Stimulated activated CD4-positive, alpha-beta T cell treated with anti-CD3 and anti-CD28 coated beads, TNF-alpha, amount 100 ng/mL, for 4 hours (primary cell): ENCODE measurements at regions not wholly inside any gene's neighbourhood (a gene's known extent, or its start where the extent isn't known, plus 50 kb on each side); places are given as distances from the start of the nearest gene placed in this dataset.
"Not testable (repeated sequence)": the region's sequence is repeated elsewhere in the genome, so short reads cannot be mapped to it uniquely, and the experiment has no call there.

Source experiments
- DNase-seq, 3 experiments: peaks; one replicate each; pipeline ENCODE4 v3.0.0-alpha.2; 2020; ENCODE audit warnings: low read depth in 3 of 3

DNA sequence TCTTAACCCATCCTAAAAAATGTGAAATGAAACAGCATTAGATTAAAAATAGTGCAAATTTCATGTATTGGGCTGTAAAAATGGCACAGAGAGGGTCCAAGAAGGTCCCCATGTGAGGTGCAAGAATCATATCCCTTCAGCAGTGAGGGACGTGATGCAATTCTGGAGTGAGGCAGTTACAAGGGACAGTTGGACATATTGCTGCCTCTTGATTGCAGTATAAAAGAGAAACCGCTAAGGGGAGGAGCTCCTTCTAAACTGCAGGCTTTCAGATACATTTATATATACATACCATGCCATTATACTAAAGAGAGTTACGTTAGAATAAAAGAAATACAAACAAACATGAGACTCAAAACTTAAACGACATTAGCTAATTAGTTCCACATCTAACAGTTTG is 304.2 kb upstream of the CTNNB1 start:
- no peak for DNase-seq

DNA sequence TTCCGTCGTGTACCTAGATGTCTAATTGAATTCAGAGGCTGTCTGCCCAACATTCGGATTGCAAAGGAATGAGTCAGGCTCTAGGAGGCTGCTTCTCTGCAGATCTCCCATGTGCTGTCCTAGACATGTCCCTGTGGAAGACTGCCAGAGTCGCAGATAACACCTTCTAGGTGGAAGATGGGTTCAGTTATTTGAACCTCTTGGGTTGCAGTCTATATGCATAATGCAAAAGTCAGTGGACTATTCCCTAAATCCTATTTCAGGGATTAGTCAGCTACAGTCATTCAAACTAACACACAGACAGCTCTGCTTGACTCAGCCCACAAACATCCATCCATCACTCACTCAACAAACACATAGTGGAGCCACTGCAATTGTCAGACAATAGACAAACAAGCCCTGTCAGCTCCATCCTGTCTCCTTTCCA is 300.0 kb upstream of the CTNNB1 start:
- no peak for DNase-seq

DNA sequence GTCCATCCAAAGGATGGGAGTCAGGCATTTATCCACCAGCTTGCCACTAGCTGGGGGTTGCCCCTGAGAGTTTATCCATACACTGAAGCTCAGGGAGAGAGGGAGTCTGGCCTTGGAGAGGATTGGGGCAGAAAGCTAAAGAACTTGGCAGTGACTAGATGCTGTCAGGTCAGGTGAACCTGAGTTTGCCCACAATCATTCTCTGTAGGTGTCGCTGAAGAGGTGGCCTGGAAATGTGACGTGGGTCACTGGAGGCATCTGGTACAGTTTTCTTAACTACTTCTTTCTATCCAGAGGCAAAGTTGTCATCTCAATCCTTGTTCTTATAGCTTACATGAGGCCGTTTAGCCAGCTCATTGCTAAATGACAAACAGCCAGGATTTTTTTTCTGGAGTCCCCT is 298.0 kb upstream of the CTNNB1 start:
- no peak for DNase-seq

DNA sequence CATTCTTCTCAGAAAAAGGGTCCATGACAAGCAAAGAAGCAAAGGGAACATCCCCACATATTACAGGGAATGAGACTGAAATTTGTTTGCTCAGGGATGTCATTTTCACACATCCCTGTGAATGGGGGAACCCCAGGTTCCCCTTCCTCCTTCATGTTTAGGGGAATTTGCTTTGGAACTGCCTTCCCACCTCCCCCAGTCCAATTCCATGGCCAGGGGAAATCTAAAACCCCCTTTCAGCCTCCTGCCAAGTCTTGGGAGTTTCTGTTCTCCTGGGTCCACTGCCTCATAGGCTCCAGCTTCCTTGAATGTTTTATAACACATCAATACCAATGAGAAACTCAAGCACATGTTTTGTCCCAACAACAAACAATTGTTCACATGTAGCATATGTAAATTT is 297.5 kb upstream of the CTNNB1 start:
- no peak for DNase-seq

DNA sequence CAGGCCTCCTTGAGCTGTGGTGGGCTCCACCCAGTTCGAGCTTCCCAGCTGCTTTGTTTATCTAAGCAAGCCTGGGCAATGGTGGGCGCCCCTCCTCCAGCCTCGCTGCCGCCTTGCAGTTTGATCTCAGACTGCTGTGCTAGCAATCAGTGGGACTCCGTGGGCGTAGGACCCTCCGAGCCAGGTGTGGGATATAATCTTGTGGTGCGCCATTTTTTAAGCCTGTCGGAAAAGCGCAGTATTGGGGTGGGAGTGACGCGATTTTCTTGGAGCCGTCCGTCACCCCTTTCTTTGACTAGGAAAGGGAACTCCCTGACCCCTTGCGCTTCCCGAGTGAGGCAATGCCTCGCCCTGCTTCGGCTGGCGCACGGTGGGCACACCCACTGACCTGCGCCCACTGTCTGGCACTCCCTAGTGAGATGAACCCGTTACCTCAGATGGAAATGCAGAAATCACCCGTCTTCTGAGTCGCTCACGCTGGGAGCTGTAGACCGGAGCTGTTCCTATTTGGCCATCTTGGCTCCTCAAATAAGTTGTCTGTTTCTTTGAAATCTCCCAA is 291.3 kb upstream of the CTNNB1 start:
- not testable (repeated sequence) for DNase-seq

DNA sequence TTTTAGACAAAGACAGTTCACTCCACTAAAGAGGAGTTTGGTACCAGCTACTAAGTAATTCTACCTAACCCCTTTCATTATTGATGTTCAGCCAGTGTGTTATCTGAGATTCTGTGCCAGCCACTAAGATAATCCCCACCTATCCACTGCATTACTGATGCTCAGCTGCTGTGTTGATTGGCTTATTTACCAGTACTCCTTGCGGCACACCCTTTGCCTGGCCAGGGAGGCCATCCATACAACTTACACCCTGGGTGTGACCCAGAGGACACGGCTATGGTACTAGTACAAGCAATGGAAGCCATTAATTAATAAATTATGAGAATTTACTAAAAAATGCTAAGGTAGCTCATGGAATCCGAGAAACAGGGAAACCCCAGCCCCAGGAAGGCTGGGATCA is 290.7 kb upstream of the CTNNB1 start:
- no peak for DNase-seq

DNA sequence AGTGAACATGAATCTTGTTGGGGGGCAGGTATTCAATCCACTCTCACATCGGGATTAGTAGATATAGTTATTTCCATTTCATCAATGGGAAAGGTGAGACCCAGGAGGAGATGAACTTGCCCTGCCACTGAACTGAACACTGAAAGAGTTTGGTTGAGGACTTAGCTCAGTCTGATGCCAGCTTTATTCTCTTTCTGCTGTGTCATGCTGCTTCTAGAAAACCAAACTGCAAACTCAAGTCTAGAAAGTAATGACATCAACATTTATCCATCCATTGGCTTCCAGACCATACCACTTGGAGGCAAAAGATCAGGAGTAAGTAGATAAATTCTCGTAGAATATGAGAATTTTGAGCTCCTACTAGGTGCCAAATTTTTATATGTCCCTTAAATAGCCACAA is 288.0 kb upstream of the CTNNB1 start:
- no peak for DNase-seq

DNA sequence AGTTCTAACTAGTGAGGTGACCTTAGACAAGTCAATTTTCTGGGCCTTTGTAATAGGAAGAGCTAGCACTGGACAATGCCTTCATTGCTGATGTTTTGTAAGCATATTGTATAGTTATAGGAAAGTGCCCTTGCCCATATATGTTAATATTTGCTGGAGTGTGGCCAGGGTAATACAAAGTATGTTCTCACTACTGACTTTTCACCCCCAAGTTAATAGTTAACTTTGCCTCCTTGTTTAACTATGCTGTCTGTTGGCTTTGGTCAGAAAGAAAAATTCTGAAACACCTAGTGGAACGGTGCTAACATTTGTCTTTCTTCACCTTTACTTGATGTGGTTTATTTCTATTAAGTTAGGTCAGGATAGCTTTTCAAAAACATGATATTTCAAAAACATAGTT is 287.4 kb upstream of the CTNNB1 start:
- no peak for DNase-seq

DNA sequence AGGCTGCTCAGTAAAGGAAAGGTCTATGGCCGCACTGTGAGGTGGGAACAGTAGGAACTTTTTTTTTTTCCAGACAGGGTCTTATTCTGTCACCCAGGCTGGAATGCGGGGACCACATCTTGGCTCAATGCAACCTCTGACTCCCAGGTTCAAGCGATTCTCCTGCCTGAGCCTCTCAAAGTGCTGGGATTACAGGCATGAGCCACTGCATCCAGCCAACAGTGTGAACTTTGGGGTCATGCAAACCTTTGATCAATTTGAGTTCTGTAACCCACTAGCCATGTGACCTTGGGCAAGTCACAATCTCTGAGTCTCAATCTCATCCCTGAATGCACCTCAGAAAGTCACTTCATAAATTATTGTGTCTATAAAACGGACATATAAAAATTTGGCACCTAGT is 286.8 kb upstream of the CTNNB1 start:
- no peak for DNase-seq

DNA sequence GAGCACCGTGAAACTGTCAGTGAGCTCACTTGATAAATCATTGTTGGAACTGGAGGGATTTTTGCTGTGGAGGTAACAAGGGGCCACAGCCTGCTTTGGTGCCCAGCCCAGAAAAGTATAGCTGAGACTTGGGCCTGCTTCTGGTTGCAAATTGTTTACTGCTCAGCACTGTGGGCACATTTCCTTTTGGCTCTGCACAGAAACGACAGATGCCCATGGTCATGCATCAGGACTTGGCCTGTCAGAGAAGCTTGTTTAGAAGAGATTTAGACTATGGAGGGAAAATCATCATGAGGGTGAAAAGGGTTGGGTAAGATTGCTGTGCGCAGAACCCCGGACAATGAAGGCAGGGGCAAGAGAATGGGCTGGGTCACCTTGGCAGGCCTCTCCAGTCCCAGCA is 286.1 kb upstream of the CTNNB1 start:
- no peak for DNase-seq

DNA sequence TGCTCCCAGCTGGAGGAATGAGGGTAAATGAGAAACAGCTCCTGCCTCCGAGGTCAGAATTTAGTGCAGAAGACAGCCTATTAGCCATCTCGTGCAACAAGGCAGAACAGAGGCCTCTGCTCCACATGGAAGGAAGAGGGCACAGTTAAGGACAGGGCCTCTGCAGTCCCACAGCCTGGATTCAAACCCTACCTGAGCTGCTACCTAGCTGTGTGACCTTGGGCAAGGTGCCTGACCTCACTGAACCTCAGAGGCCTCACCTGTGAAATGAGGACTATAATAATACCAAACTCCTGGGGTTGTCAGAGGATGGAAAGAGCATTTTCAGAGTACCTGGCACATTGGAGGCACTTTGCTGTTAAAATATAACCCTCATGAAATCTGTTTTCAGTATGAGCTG is 285.7 kb upstream of the CTNNB1 start:
- DNase-seq, result no peak

DNA sequence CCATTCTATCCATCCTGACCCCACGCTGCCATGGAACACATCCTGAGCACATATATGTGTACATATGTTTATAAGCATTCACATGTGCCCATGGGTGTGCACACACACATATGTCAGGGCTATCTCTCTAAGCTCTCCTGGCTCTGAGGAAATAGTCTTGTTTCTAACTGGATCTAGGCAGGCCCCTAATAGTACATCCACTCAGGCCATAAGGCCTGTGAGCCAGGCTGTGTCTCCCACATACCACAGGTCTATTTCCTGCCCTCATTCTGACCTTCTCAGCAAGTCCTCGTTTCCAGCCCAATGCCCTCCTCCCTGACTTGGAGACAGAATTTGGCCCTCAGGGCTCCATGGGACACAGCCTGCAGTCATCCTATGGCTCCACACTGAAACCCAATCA is 284.8 kb upstream of the CTNNB1 start:
- DNase-seq, result no peak

DNA sequence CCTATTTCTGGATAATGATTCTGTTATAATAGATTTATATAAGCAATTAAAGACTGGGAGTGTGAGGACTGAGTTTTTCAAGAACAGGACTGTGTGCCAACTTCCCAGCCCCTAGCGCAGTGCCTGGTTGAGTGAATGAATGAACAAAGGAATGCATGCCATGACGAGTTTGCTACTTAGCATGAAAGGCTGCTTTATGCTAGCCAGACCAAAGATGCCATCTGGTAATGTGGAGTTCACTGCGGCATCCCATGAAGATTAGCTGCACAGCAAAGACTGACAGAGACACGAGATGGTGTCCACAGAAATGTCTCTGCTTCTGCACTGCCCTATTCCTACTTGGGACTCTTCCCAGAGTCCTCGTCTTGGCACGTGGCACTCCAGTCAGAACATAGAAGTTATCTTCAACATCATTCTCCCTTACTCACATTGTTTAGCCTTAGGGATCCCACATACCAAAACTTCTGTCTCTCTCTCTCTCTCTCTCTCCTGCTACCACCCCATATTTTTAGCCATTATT is 283.9 kb upstream of the CTNNB1 start:
- no peak for DNase-seq

DNA sequence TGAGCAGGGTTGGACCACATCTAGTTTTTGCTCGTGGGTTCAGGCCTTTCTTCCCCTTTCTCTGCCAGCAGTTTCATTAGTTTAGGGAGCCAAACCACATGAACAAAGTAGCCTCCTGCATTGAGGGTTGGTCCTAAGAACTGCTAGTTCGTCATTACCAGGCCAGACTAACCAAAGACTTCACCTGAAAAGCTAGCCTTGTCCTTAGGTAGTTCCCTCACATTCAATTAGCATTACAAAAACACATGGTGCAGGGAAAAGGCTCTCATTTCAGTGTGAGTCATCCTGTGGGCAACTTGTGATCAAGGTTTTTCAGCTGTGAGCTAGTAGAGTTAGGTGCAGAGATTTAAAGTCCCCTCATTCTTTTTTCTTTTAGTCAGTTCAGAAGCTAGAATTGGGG is 279.3 kb upstream of the CTNNB1 start:
- DNase-seq, result no peak

DNA sequence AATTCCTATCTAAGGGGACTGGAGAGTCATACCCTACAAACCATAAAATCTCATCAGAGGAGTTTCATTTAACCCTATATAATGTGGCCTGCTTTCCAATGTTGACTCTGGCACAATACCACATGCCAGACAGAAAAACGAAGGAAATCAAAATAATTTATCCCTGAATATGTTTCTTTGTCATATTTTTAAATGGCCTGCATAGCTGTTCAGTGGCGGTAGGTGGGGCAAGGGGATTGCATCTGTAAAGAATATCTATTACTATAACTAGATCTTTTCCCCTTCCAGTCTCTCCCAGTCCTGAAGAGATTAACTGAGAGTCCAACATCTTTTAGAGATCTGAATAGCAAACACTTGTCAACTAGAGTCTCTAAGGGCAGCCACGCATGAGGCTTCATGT is 278.1 kb upstream of the CTNNB1 start:
- DNase-seq, result no peak

DNA sequence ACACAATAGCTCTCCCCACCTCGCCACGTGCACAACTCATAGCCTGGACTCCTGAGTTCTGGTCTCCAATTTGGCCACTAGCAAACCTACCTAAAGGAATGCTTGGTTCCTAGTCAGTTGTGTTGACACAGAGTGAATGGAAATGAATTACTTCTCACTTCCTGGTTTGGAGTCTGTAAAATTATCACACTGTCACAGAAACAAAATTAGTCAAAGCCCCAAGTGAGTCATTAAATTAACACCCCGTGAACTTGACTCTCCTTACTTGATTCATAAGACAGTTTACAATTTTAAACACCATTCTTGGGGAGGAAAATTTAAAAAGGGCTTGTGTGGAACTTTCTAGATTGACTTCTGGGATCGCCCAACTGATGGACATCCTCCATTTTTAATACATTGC is 276.2 kb upstream of the CTNNB1 start:
- no peak for DNase-seq

DNA sequence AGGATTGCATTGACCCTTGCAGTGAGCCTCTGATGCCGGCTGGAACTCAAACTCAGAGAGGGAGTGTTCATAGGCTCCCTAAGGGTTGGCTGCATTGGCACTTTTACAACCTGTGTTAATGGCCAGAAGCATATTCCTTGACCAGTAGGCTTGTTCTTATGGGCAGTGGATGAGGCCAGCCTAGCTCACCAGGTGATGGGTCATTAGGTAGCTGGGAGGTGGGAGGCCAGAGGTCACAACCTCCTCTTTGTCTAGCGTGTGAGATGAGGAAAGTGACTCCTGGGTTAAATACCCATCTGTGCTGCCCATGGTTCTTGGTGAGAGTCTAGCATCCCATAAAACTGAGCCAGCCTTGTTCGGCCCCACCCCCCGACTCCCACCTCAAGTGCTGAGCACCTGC is 275.7 kb upstream of the CTNNB1 start:
- DNase-seq, result no peak

DNA sequence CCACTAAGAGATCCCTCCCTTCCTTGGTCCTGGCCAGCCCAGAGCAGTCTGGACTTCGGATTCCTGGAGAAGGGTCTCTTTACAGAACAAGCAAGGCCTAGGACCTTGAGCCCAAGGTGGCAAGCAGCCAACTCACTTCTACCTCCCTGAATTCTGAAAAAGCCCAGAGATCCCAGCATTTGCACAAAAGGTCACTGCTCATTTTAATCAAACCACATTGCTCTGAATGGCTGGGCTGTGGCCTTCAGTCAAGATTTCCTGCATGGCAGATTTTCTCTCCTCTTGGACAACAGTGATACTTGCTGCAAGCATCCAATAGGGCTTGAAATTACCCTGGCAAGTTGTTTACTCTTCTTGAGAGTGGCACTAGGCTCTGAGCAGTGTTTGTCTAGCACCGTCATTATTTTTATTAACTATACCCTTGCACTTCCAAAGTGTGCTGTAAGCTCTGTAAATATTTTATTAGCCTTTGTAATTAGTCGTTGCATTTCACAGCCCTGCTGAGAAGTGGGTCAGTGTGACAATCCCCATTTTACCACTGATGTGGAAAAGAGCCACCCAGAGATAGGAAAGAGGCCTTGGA is 274.7 kb upstream of the CTNNB1 start:
- no peak for DNase-seq

DNA sequence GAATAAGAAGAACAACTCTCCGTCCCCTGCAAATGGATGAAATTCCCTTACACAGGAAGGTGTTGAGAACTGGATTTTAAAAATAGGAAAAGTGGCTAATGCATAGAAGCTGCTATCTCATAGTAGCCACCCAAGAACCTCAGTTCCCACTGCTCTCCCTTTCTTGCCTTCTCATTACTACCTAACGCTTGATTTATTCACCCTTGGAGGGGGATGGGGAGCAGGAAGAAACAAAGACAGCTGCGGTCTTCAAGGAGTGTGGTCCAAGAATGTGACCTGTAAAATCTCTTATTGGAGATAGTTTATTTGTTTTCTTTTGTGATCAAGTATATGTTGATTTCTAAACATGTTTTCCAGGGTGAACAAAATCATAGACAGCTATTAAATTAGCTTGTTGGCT is 274.1 kb upstream of the CTNNB1 start:
- no peak for DNase-seq

DNA sequence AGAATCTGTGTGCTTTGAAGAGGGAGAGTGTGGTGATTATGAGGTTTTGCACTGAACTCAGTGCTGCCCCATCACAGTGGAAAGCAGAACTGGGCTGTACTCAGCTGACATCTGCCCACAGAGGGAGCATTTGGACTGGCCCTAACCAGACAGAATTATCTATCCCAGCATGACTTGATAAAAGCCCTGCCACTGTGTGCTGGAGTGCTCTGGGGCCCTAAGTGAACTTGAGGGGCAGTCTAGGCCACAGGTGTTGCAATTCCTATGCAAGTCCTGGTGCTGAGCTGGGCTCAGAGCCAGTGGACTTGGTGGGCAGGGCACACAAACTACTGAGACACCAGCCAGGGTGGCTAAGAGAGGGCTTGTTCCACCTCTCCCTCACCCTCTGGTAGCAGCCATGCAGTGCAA is 269.2 kb upstream of the CTNNB1 start:
- no peak for DNase-seq

DNA sequence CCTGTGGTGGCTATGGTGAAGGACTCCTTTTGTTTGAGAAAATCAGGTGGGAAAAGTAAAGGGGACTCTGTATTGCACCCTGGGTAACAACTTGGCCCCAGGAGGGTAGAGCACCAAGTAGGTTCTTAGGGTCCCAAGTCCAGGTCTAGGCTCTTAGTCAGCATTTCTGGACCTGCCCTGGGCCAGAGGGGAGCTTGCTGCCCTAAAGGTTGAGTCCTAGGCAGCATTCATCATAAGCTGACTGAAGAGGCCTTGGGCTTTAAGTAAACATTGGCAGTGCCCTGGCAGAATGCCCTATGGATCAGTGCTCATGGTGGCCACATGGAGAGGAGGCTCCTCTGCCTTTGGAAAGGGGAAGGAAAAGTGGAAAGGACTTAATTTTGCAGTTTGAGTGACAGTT is 268.5 kb upstream of the CTNNB1 start:
- DNase-seq, result no peak

DNA sequence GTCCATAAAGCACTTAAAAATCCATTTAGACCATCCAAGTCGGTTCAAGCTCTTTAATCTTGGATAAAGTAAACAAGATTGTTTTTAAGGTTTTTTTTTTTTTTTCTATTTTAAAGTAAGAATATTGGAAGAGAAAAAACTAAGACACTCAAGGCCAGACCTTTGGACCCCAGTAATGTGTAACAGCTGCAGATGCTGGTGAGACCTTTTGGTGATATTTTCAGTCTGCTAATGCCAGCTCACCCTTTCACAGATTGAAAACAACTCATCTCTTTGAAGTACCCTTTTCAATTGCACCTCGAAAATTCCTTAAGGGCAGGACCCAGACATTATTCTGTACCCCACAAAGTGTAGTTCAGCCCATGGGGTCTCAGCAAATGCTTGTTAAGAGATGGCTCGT is 260.7 kb upstream of the CTNNB1 start:
- no peak for DNase-seq

DNA sequence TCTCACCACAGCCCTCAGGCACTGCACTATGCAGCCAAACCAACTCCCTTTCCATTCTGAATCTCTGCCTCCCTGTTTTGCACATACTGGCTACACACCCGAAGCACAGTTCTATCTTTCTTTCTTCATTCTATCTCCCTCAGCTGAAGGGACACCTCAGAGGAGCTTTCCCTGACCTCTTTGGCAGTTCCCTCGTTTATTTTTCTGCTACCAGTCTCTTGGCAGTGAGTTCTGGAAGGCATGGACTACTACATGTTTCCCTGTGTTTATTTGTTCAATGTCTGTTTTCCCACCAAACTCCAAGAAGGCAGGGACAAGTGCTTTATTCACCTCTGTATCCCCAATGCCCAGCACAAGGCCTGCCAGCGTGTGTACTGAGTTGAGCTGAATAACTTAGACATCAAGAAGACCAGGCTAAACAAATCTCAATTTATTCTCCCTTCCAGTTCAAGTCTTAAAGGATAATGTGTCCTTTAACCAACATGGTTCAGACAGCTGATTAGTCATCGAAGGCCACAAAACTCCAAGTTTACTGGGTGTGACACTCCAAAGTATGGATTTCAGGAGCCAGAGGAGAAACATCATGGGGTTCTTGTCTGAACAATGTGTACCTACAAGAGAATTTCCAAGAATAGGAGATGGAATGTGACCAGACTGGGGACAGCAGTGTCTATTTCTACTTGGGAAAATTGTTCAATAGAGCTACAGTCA is 260.1 kb upstream of the CTNNB1 start:
- DNase-seq, result no peak

DNA sequence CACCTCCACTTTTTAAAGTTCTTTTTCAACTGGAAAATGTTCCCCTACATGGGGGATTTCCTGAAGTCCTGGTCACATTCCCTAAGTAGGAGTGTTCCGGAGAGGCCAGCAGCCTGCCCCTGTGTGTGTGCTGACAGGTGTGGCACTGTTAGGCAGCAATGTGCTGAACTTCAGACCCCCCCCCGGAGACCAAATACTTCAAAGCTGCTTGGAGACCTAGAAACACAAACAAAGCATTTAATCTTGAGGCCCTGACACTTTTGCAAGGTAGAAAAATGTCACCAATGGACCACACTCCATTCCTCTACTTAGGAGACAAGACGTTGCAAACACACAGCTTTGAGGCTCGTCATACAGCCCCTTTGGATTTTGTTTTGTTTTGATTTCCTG is 259.6 kb upstream of the CTNNB1 start:
- no peak for DNase-seq
